ENCODE measurements at regions not wholly inside any gene's neighbourhood (a gene's known extent, or its start where the extent isn't known, plus 50 kb on each side); places are given as distances from the start of the nearest gene placed in this dataset.
"Not testable (repeated sequence)": the region's sequence is repeated elsewhere in the genome, so short reads cannot be mapped to it uniquely, and the experiment has no call there.

DNA sequence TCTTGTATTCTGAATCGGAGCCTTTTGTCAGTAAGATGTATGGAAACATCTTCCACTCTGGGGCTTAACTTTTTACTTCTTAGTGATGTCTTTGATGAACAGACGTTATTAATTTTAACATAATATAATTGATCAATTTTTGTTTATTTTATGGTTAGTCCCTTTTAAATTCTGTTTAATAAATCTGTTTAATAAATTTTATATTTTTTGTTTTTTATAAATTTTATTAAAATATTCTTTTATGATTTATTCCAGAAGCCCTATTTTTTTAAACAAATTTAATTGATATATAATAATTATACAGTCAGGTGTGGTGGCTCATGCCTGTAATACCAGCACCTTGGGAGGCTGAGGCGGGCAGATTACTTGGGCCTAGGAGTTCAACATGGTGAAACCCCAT is 235.1 kb downstream of the AEBP2 start:
- H3K36me3 ChIP-seq (ENCODE audit: control insufficient read depth, insufficient read depth, low read length): no peaks in the 10 kb centered on the region
- H3K4me3 Mint-ChIP-seq: no peak overlapping the region
- ATAC-seq (ENCODE audit: low read depth in 2 of 2): no peak
- no peaks in the 10 kb centered on the region for H3K36me3 Mint-ChIP-seq
- H3K27ac ChIP-seq (ENCODE audit: insufficient read depth, low read length, poor library complexity, severe bottlenecking): no peak overlapping the region
- no peak overlapping the region for H3K4me3 ChIP-seq (ENCODE audit: low read depth, low read length)
- peaks cover 0 to 14% (median 4%) of the 10 kb centered on the region in 7 donors for H3K9me3 Mint-ChIP-seq
- H3K9me3 ChIP-seq (ENCODE audit: control insufficient read depth in 2 of 2, low read length in 2 of 2): no peaks in the 10 kb centered on the region
- no peaks in the 10 kb centered on the region for H3K4me1 ChIP-seq (ENCODE audit: control insufficient read depth, insufficient read depth, low read length, poor library complexity, severe bottlenecking)
- peaks cover 0 to 12% (median 9%) of the 10 kb centered on the region in 4 donors for H3K4me1 Mint-ChIP-seq
- H3K27me3 ChIP-seq (ENCODE audit: control insufficient read depth, insufficient read depth, low read length): no peaks in the 10 kb centered on the region
- H3K27ac Mint-ChIP-seq: no peak overlapping the region
- no peak for DNase-seq
- no peaks in the 10 kb centered on the region for H3K27me3 Mint-ChIP-seq

DNA sequence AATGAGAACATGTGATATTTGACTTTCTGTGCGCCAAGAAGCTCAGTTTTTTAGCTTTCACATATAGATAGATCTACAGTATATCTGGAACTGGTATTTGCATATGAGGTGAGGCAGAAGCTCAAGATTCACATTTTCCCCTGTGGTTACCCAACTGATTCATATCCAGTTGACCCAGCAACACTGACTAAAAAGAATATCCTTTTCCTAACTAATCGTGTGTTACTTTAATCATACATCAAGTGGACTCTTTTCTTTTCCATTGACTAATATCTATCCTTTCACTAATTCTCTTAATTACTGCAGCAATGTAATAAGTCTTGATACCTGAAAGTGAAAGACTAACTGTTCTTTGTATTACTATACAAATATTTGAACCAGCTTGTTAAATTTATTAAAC is 236.1 kb downstream of the AEBP2 start:
- Histone ChIP-seq H3K27me3 (ENCODE audit: control insufficient read depth, insufficient read depth, low read length) (no peaks in the 10 kb centered on the region), H3K27ac (ENCODE audit: insufficient read depth, low read length, poor library complexity, severe bottlenecking) (no peak overlapping the region), H3K4me3 (ENCODE audit: low read depth, low read length) (no peak overlapping the region), H3K9me3 (ENCODE audit: control insufficient read depth in 2 of 2, low read length in 2 of 2) (no peaks in the 10 kb centered on the region), H3K4me1 (ENCODE audit: control insufficient read depth, insufficient read depth, low read length, poor library complexity, severe bottlenecking) (no peaks in the 10 kb centered on the region), H3K36me3 (ENCODE audit: control insufficient read depth, insufficient read depth, low read length) (no peaks in the 10 kb centered on the region)
- Mint-ChIP-seq H3K4me1 (peaks cover 0 to 12% (median 9%) of the 10 kb centered on the region in 4 donors), H3K9me3 (peaks cover 0 to 16% (median 6%) of the 10 kb centered on the region in 7 donors), H3K4me3 (no peak overlapping the region), H3K36me3 (no peaks in the 10 kb centered on the region), H3K27ac (no peak overlapping the region), H3K27me3 (no peaks in the 10 kb centered on the region)
- DNase-seq (no peak), ATAC-seq (ENCODE audit: low read depth in 2 of 2) (no peak)

DNA sequence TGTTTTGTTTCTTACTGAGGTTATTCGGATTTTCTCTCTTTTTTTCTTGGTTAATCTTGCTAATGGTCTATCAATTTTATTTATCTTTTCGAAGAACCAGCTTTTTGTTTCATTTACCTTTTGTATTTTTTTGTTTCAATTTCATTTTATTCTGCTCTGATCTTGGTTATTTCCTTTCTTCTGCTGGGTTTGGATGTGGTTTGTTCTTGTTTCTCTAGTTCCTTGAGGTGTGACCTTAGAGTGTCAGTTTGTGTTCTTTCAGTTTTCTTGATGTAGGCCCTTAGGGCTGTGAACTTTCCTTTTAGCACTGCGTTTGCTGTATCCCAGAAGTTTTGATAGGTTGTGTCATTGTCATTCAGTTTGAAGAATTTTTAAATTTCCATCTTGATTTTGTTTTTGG is 239.2 kb downstream of the AEBP2 start:
- H3K36me3 ChIP-seq (ENCODE audit: control insufficient read depth, insufficient read depth, low read length); H3K27me3 ChIP-seq (ENCODE audit: control insufficient read depth, insufficient read depth, low read length); H3K27ac ChIP-seq (ENCODE audit: insufficient read depth, low read length, poor library complexity, severe bottlenecking); H3K4me1 ChIP-seq (ENCODE audit: control insufficient read depth, insufficient read depth, low read length, poor library complexity, severe bottlenecking); H3K27me3 Mint-ChIP-seq; H3K36me3 Mint-ChIP-seq; ATAC-seq (ENCODE audit: low read depth in 2 of 2); H3K9me3 ChIP-seq (ENCODE audit: control insufficient read depth in 2 of 2, low read length in 2 of 2): not testable (repeated sequence)
- DNase-seq: peak in 2 of 3 donors; percentile 1 to 62
- Mint-ChIP-seq H3K4me3 (peak overlapping the region in 3 of 4 donors; percentile 5 to 61 (median 23)), H3K27ac (peak overlapping the region in 2 of 3 donors; percentile 0 to 18), H3K4me1 (peaks cover 0 to 12% (median 9%) of the 10 kb centered on the region in 4 donors), H3K9me3 (peaks cover 0 to 16% (median 7%) of the 10 kb centered on the region in 7 donors)
- H3K4me3 ChIP-seq (ENCODE audit: low read depth, low read length): peak overlapping the region; percentile 15

DNA sequence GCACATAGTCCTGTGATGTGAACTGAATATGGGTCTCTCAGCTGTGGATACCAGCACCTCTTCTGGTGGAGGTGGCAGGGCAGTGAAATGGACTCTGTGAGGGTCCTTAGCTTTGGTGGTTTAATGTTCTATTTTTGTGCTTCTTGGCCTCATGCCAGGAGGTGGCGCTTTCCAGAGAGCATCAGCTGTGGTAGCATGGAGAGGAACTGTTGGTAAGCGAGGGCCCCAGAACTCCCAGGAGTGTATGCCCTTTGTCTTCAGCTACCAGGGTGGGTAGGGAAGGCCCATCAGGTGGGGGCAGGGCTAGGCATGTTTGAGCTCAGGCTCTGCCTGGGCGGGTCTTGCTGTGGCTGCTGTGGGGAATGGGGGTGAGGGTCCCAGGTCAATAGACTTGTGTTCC is 241.7 kb downstream of the AEBP2 start:
- no peak overlapping the region for H3K27ac Mint-ChIP-seq

DNA sequence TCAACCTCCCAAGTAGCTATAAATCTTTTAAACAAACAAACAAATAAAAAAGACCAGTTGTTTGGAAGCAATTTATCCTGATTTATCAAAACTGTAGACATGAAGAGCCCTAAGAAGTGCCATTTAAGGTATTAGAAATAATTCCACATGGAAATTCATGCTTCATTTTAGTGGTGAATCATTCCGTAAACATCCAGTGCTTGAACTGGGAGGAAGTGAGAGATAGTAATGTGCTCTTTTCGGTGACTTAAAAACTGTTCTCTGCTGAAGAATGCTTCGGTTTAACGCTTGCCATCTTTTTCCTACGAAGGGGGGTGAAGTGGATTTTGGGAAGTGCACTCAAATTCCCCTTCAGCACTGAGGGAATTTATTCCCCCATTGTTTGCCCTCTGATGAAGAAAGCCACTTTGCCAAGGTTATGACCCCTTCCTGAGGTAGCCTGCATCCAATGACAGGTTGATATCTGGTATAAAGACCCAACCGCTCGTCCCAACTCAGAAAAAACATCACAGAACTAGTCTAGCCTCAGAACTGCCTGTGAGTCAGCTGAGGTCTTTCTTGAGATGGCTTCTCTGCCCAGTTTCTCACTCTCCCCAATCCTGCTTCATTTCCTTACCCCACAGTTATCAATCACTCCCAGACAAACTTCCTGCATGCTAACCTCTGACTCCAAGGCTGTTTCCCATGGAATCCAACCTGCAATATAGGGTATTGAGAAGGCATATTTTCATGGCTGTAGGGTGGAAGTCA is 244.1 kb downstream of the AEBP2 start:
- peaks cover 0 to 8% (median 6%) of the 10 kb centered on the region in 4 donors for H3K4me1 Mint-ChIP-seq

More for the DNA sequence above, 241.7 kb downstream of the AEBP2 start:
- Histone ChIP-seq H3K27ac (ENCODE audit: insufficient read depth, low read length, poor library complexity, severe bottlenecking) (no peak overlapping the region), H3K36me3 (ENCODE audit: control insufficient read depth, insufficient read depth, low read length) (no peaks in the 10 kb centered on the region), H3K27me3 (ENCODE audit: control insufficient read depth, insufficient read depth, low read length) (no peaks in the 10 kb centered on the region), H3K4me3 (ENCODE audit: low read depth, low read length) (no peak overlapping the region), H3K9me3 (ENCODE audit: control insufficient read depth in 2 of 2, low read length in 2 of 2) (no peaks in the 10 kb centered on the region), H3K4me1 (ENCODE audit: control insufficient read depth, insufficient read depth, low read length, poor library complexity, severe bottlenecking) (no peaks in the 10 kb centered on the region)
- H3K9me3 Mint-ChIP-seq: peaks cover 0 to 16% (median 10%) of the 10 kb centered on the region in 7 donors
- no peaks in the 10 kb centered on the region for H3K36me3 Mint-ChIP-seq
- ATAC-seq (ENCODE audit: low read depth in 2 of 2) (no peak), DNase-seq (no peak)
- no peak overlapping the region for H3K4me3 Mint-ChIP-seq
- no peaks in the 10 kb centered on the region for H3K27me3 Mint-ChIP-seq
- peaks cover 0 to 12% (median 9%) of the 10 kb centered on the region in 4 donors for H3K4me1 Mint-ChIP-seq

DNA sequence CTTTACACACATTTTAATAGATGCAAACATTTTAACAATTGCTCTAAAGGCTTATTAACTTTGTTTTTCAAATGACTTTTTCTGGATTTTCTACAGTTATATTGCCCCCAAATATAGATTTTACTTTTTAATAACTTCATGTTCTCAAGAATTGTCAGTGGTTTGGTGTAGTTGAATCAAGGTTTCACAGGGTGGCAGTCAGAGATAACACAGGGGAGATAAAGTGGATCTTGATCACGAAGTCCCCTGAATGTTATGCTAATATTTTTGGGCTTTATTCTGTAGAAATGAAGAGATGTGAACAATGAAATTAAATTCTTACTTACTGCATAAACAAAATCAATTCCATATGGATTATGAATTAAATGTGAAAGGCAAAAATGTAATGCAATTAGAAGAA is 248.1 kb downstream of the AEBP2 start:
- no peaks in the 10 kb centered on the region for H3K36me3 Mint-ChIP-seq
- no peaks in the 10 kb centered on the region for H3K4me1 Mint-ChIP-seq
- no peak overlapping the region for H3K4me3 Mint-ChIP-seq

More for the DNA sequence above, 244.1 kb downstream of the AEBP2 start:
- Histone ChIP-seq H3K27me3 (ENCODE audit: control insufficient read depth, insufficient read depth, low read length) (no peaks in the 10 kb centered on the region), H3K27ac (ENCODE audit: insufficient read depth, low read length, poor library complexity, severe bottlenecking) (no peak overlapping the region), H3K4me1 (ENCODE audit: control insufficient read depth, insufficient read depth, low read length, poor library complexity, severe bottlenecking) (no peaks in the 10 kb centered on the region), H3K9me3 (ENCODE audit: control insufficient read depth in 2 of 2, low read length in 2 of 2) (no peaks in the 10 kb centered on the region), H3K36me3 (ENCODE audit: control insufficient read depth, insufficient read depth, low read length) (no peaks in the 10 kb centered on the region), H3K4me3 (ENCODE audit: low read depth, low read length) (no peak overlapping the region)
- H3K27me3 Mint-ChIP-seq: no peaks in the 10 kb centered on the region
- peaks cover 0 to 12% (median 7%) of the 10 kb centered on the region in 7 donors for H3K9me3 Mint-ChIP-seq
- ATAC-seq (ENCODE audit: low read depth in 2 of 2) (no peak), DNase-seq (no peak)
- no peaks in the 10 kb centered on the region for H3K36me3 Mint-ChIP-seq
- no peak overlapping the region for H3K4me3 Mint-ChIP-seq
- no peak overlapping the region for H3K27ac Mint-ChIP-seq

DNA sequence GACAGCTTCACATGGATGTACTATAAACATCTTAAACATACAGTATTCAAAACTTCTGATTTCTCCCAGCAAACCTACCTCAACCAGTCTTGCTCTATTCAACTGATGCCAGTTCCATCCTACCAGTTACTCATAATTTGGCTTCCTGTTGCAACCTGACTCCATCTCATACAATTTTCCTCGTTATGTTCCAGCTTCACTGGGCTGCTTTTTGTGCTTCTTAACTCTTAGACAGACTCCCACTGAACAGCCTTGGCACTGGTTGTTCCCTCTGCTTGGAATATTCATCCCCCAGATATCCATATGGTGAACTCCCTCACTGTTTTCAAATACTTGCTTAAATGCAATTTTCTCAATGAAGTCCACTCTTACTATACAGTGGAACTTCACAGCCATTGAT is 249.2 kb downstream of the AEBP2 start:
- Mint-ChIP-seq H3K27me3 (no peaks in the 10 kb centered on the region), H3K9me3 (peaks cover 0 to 6% (median 0%) of the 10 kb centered on the region in 7 donors)
- no peak for ATAC-seq (ENCODE audit: low read depth in 2 of 2)

More for the DNA sequence above, 248.1 kb downstream of the AEBP2 start:
- H3K9me3 ChIP-seq (ENCODE audit: control insufficient read depth in 2 of 2, low read length in 2 of 2): no peaks in the 10 kb centered on the region
- ATAC-seq (ENCODE audit: low read depth in 2 of 2) (no peak), DNase-seq (no peak)
- Mint-ChIP-seq H3K27ac (no peak overlapping the region), H3K27me3 (no peaks in the 10 kb centered on the region), H3K9me3 (peaks cover 0 to 6% (median 0%) of the 10 kb centered on the region in 7 donors)
- no peaks in the 10 kb centered on the region for H3K36me3 ChIP-seq (ENCODE audit: control insufficient read depth, insufficient read depth, low read length)
- no peaks in the 10 kb centered on the region for H3K27me3 ChIP-seq (ENCODE audit: control insufficient read depth, insufficient read depth, low read length)
- H3K27ac ChIP-seq (ENCODE audit: insufficient read depth, low read length, poor library complexity, severe bottlenecking): no peak overlapping the region
- H3K4me3 ChIP-seq (ENCODE audit: low read depth, low read length): no peak overlapping the region
- no peaks in the 10 kb centered on the region for H3K4me1 ChIP-seq (ENCODE audit: control insufficient read depth, insufficient read depth, low read length, poor library complexity, severe bottlenecking)

DNA sequence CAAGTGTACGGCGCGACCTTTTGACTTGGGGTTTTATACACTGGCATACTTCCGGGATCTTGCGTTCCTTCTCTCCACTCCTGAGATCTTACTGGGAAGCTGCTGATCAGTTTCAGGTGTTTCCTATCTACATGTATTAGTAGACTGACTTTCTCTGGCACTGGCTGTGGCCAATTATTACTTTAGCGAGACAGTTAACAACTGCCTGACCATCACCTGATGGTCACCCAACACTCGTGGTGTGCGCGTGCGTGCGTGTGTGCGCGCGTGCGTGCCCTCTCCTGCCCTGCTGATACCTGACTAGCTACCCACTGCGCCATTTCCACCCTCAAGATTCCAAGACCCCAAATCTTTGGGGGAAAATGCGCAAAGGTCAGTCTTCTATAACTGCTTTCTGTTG is 249.9 kb downstream of the AEBP2 start:
- no peak overlapping the region for H3K4me3 Mint-ChIP-seq
- no peak overlapping the region for H3K27ac Mint-ChIP-seq
- H3K4me1 Mint-ChIP-seq: no peaks in the 10 kb centered on the region
- H3K27ac ChIP-seq (ENCODE audit: insufficient read depth, low read length, poor library complexity, severe bottlenecking): no peak overlapping the region
- no peaks in the 10 kb centered on the region for H3K27me3 ChIP-seq (ENCODE audit: control insufficient read depth, insufficient read depth, low read length)
- peaks cover 0 to 6% (median 0%) of the 10 kb centered on the region in 7 donors for H3K9me3 Mint-ChIP-seq
- no peaks in the 10 kb centered on the region for H3K4me1 ChIP-seq (ENCODE audit: control insufficient read depth, insufficient read depth, low read length, poor library complexity, severe bottlenecking)
- no peak for ATAC-seq (ENCODE audit: low read depth in 2 of 2)
- H3K9me3 ChIP-seq (ENCODE audit: control insufficient read depth in 2 of 2, low read length in 2 of 2): no peaks in the 10 kb centered on the region
- H3K36me3 ChIP-seq (ENCODE audit: control insufficient read depth, insufficient read depth, low read length): no peaks in the 10 kb centered on the region
- H3K36me3 Mint-ChIP-seq: no peaks in the 10 kb centered on the region
- no peaks in the 10 kb centered on the region for H3K27me3 Mint-ChIP-seq
- no peak overlapping the region for H3K4me3 ChIP-seq (ENCODE audit: low read depth, low read length)
- no peak for DNase-seq

More for the DNA sequence above, 249.2 kb downstream of the AEBP2 start:
- H3K4me3 ChIP-seq (ENCODE audit: low read depth, low read length): no peak overlapping the region
- Mint-ChIP-seq H3K4me3 (no peak overlapping the region), H3K27ac (no peak overlapping the region), H3K36me3 (no peaks in the 10 kb centered on the region), H3K4me1 (no peaks in the 10 kb centered on the region)
- no peak for DNase-seq
- H3K27me3 ChIP-seq (ENCODE audit: control insufficient read depth, insufficient read depth, low read length): no peaks in the 10 kb centered on the region
- no peaks in the 10 kb centered on the region for H3K4me1 ChIP-seq (ENCODE audit: control insufficient read depth, insufficient read depth, low read length, poor library complexity, severe bottlenecking)
- no peaks in the 10 kb centered on the region for H3K36me3 ChIP-seq (ENCODE audit: control insufficient read depth, insufficient read depth, low read length)
- H3K9me3 ChIP-seq (ENCODE audit: control insufficient read depth in 2 of 2, low read length in 2 of 2): no peaks in the 10 kb centered on the region
- no peak overlapping the region for H3K27ac ChIP-seq (ENCODE audit: insufficient read depth, low read length, poor library complexity, severe bottlenecking)

Measured in CD4-positive, CD25-positive, alpha-beta regulatory T cell (primary cell).